Stimulated activated CD8-positive, alpha-beta memory T cell treated with anti-CD3 and anti-CD28 coated beads, Interleukin-12 subunit alpha, Interleukin-12 subunit beta, amount 100 ng/mL, for 4 hours (primary cell): ENCODE measurements at regions not wholly inside any gene's neighbourhood (a gene's known extent, or its start where the extent isn't known, plus 50 kb on each side); places are given as distances from the start of the nearest gene placed in this dataset.
"Not testable (repeated sequence)": the region's sequence is repeated elsewhere in the genome, so short reads cannot be mapped to it uniquely, and the experiment has no call there.

Experiments
- DNase-seq: peaks from one replicate; pipeline ENCODE4 v3.0.0-alpha.2; 2020; ENCODE audit warnings: low read depth

GRCh38 chr9:38342532-38342931 lies 50.0 kb upstream of the ALDH1B1 start:
- no peak for DNase-seq

- DNase-seq, result no peak
These were observed 50.4 kb upstream of the ALDH1B1 start for GRCh38 chr9:38342096-38342495.

GRCh38 chr9:38339496-38339895 lies 53.0 kb upstream of the ALDH1B1 start:
- no peak for DNase-seq

GRCh38 chr9:38339087-38339486 lies 53.4 kb upstream of the ALDH1B1 start:
- DNase-seq, result no peak

- DNase-seq, result no peak
These were observed 54.0 kb upstream of the ALDH1B1 start for GRCh38 chr9:38338342-38339018.

GRCh38 chr9:38337706-38338264 lies 54.7 kb upstream of the ALDH1B1 start:
- no peak for DNase-seq

GRCh38 chr9:38337181-38337580 lies 55.3 kb upstream of the ALDH1B1 start:
- DNase-seq, result no peak

GRCh38 chr9:38336341-38336740 lies 56.2 kb upstream of the ALDH1B1 start:
- no peak for DNase-seq

- DNase-seq, result no peak
These were observed 56.8 kb upstream of the ALDH1B1 start for GRCh38 chr9:38335686-38336085.

- DNase-seq, result no peak
These were observed 58.3 kb upstream of the ALDH1B1 start for GRCh38 chr9:38334234-38334633.

GRCh38 chr9:38333047-38333446 lies 59.5 kb upstream of the ALDH1B1 start:
- no peak for DNase-seq

- DNase-seq, result no peak
These were observed 59.9 kb upstream of the ALDH1B1 start for GRCh38 chr9:38332625-38333024.

- no peak for DNase-seq
These were observed 61.4 kb upstream of the ALDH1B1 start for GRCh38 chr9:38331141-38331540.

- DNase-seq, result no peak
These were observed 62.5 kb upstream of the ALDH1B1 start for GRCh38 chr9:38329968-38330367.

- no peak for DNase-seq
These were observed 63.7 kb upstream of the ALDH1B1 start for GRCh38 chr9:38328765-38329164.

GRCh38 chr9:38326122-38326521 lies 66.4 kb upstream of the ALDH1B1 start:
- no peak for DNase-seq

GRCh38 chr9:38324213-38324612 lies 68.3 kb upstream of the ALDH1B1 start:
- not testable (repeated sequence) for DNase-seq

- DNase-seq, result no peak
These were observed 69.6 kb upstream of the ALDH1B1 start for GRCh38 chr9:38322937-38323336.

GRCh38 chr9:38319496-38320173 lies 72.9 kb upstream of the ALDH1B1 start:
- no peak for DNase-seq

GRCh38 chr9:38318759-38319495 lies 73.6 kb upstream of the ALDH1B1 start:
- DNase-seq, result no peak

- DNase-seq, result no peak
These were observed 76.2 kb upstream of the ALDH1B1 start for GRCh38 chr9:38316166-38316780.

- no peak for DNase-seq
These were observed 77.4 kb upstream of the ALDH1B1 start for GRCh38 chr9:38315085-38315595.
